ENCODE measurements at regions not wholly inside any gene's neighbourhood (a gene's known extent, or its start where the extent isn't known, plus 50 kb on each side); places are given as distances from the start of the nearest gene placed in this dataset.

- no peaks in the 10 kb centered on the region for H3K36me3 Mint-ChIP-seq (ENCODE audit: insufficient read depth, unreplicated experiment)
- CTCF ChIA-PET: no interaction called here
- H3K27ac Mint-ChIP-seq (ENCODE audit: unreplicated experiment): no peak overlapping the region
- TF ChIP-seq, protein P1, sequence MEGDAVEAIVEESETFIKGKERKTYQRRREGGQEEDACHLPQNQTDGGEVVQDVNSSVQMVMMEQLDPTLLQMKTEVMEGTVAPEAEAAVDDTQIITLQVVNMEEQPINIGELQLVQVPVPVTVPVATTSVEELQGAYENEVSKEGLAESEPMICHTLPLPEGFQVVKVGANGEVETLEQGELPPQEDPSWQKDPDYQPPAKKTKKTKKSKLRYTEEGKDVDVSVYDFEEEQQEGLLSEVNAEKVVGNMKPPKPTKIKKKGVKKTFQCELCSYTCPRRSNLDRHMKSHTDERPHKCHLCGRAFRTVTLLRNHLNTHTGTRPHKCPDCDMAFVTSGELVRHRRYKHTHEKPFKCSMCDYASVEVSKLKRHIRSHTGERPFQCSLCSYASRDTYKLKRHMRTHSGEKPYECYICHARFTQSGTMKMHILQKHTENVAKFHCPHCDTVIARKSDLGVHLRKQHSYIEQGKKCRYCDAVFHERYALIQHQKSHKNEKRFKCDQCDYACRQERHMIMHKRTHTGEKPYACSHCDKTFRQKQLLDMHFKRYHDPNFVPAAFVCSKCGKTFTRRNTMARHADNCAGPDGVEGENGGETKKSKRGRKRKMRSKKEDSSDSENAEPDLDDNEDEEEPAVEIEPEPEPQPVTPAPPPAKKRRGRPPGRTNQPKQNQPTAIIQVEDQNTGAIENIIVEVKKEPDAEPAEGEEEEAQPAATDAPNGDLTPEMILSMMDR (IDR thresholded peaks at IDR 0.05; ENCODE audit: unreplicated experiment): no peak
- intact Hi-C loops (cut with micrococcal nuclease; ENCODE audit: unreplicated experiment): no loop called here
- no peaks in the 10 kb centered on the region for H3K4me1 Mint-ChIP-seq (ENCODE audit: low read depth, unreplicated experiment)
- no peaks in the 10 kb centered on the region for H3K27me3 Mint-ChIP-seq (ENCODE audit: unreplicated experiment)
- no peak for DNase-seq
- no peaks in the 10 kb centered on the region for H3K9me3 Mint-ChIP-seq (ENCODE audit: low read depth, unreplicated experiment)
- no TSS peak for BruUV-seq (replicated peaks)
- no peak overlapping the region for H3K4me3 Mint-ChIP-seq (ENCODE audit: low read depth, unreplicated experiment)
These were observed 1564.6 kb downstream of the MRPL39 start for GRCh38 chr21:24042687-24043086.

DNA sequence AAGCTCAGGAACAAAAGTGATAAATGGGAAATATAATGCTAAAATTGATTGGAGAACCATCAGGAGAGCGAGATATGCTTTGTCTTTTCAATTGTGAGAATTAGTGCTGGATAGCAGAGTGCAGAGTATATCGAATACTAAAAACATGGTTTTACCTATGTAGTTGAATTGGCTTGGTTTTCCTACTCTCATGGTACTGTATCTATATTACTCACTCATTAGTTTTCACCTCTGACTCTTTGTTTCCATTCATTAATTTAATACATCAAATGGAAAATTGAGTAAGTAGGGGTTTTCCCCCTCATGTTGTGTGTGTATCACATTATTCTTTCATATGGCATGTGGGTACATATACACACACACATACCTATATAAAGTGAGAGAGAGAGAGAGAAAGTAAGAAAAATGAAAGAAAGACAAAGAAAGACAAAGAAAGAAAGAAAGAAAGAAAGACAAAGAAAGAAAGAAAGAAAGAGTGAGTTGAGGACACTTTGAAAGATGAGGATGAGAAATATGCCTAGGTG, 1574.5 kb downstream of the MRPL39 start:
- Mint-ChIP-seq H3K4me3 (ENCODE audit: low read depth, unreplicated experiment) (no peak overlapping the region), H3K36me3 (ENCODE audit: insufficient read depth, unreplicated experiment) (no peaks in the 10 kb centered on the region), H3K27ac (ENCODE audit: unreplicated experiment) (no peak overlapping the region), H3K4me1 (ENCODE audit: low read depth, unreplicated experiment) (no peaks in the 10 kb centered on the region), H3K27me3 (ENCODE audit: unreplicated experiment) (no peaks in the 10 kb centered on the region), H3K9me3 (ENCODE audit: low read depth, unreplicated experiment) (peaks cover 4% of the 10 kb centered on the region)
- TF ChIP-seq, protein P1 (IDR thresholded peaks at IDR 0.05; ENCODE audit: unreplicated experiment): no peak
- intact Hi-C loops (cut with micrococcal nuclease; ENCODE audit: unreplicated experiment): no loop called here
- no peak for DNase-seq
- BruUV-seq (replicated peaks): no TSS peak
- CTCF ChIA-PET: no interaction called here

GRCh38 chr21:24027396-24027795, 1579.9 kb downstream of the MRPL39 start:
- CTCF ChIA-PET: no interaction called here
- Mint-ChIP-seq H3K36me3 (ENCODE audit: insufficient read depth, unreplicated experiment) (no peaks in the 10 kb centered on the region), H3K4me3 (ENCODE audit: low read depth, unreplicated experiment) (no peak overlapping the region)

DNA sequence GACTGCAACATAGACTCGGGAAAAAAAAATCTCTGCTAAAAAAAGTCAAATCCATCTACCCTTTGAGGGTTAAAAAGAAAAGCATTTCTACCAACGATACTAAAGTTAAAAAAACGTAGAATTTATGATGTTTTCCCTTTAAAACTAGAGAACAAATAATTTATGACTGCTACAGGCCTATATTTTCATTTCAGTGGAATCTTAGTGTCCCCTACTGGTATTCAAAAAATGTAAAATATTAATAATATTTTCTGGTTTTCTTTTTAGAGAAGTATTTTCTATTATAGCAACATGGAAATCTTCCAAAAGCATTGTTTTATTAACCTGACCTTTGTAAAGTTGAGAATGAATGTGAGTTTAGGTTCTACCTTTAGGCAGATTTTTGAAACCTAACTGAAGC, 1582.2 kb downstream of the MRPL39 start:
- Mint-ChIP-seq H3K36me3 (ENCODE audit: insufficient read depth, unreplicated experiment) (no peaks in the 10 kb centered on the region), H3K27me3 (ENCODE audit: unreplicated experiment) (no peaks in the 10 kb centered on the region), H3K4me1 (ENCODE audit: low read depth, unreplicated experiment) (no peaks in the 10 kb centered on the region), H3K4me3 (ENCODE audit: low read depth, unreplicated experiment) (no peak overlapping the region), H3K9me3 (ENCODE audit: low read depth, unreplicated experiment) (peaks cover 2% of the 10 kb centered on the region), H3K27ac (ENCODE audit: unreplicated experiment) (no peak overlapping the region)
- BruUV-seq (replicated peaks): no TSS peak
- TF ChIP-seq, protein P1 (IDR thresholded peaks at IDR 0.05; ENCODE audit: unreplicated experiment): no peak
- intact Hi-C loops (cut with micrococcal nuclease; ENCODE audit: unreplicated experiment): no loop called here
- CTCF ChIA-PET: no interaction called here
- no peak for DNase-seq

More at GRCh38 chr21:24027396-24027795, 1579.9 kb downstream of the MRPL39 start:
- Mint-ChIP-seq H3K9me3 (ENCODE audit: low read depth, unreplicated experiment) (no peaks in the 10 kb centered on the region), H3K27ac (ENCODE audit: unreplicated experiment) (no peak overlapping the region), H3K27me3 (ENCODE audit: unreplicated experiment) (no peaks in the 10 kb centered on the region), H3K4me1 (ENCODE audit: low read depth, unreplicated experiment) (no peaks in the 10 kb centered on the region)
- TF ChIP-seq, protein P1 (IDR thresholded peaks at IDR 0.05; ENCODE audit: unreplicated experiment): no peak
- intact Hi-C loops (cut with micrococcal nuclease; ENCODE audit: unreplicated experiment): no loop called here
- BruUV-seq (replicated peaks): no TSS peak
- DNase-seq: no peak

Data from Calu3 (cell line).